ENCODE measurements at regions not wholly inside any gene's neighbourhood (a gene's known extent, or its start where the extent isn't known, plus 50 kb on each side); places are given as distances from the start of the nearest gene placed in this dataset.

DNA sequence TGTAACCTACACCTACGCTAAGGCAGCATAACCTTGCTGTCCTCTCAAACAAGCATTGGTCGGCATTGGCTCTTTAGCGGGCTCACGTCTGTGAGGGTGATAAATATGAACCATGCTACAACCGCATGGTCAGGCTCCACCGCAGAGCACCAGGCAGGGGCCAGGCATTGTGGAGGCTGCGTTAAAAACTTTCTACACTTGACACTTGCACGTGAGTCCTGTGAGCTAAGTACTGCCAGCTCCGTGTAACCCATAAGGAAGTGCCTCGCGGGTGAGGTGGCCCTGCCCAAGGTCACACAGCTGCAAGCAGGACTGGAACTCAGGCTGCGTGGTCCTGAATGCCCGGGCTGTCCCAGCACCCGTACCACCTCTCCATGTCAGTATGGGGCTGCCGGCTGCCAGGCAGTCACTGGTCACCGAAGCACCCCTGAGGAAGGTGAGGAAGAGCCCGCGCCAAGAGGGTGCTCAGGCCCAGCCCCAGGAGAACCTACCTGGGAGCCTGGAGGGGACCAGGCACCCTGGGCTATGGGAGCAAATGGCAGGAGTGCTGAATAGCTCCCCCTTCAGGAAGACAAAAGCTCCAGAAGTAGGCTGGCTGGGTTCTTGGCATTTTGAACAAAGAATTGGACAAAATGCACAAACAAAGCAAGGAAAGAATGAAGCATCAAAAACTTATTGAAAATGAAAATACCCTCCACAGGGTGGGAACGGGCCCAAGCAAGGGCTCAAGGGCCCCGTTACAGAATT lies 271.1 kb upstream of the RAB6C start:
- DNase-seq, result no peak

DNA sequence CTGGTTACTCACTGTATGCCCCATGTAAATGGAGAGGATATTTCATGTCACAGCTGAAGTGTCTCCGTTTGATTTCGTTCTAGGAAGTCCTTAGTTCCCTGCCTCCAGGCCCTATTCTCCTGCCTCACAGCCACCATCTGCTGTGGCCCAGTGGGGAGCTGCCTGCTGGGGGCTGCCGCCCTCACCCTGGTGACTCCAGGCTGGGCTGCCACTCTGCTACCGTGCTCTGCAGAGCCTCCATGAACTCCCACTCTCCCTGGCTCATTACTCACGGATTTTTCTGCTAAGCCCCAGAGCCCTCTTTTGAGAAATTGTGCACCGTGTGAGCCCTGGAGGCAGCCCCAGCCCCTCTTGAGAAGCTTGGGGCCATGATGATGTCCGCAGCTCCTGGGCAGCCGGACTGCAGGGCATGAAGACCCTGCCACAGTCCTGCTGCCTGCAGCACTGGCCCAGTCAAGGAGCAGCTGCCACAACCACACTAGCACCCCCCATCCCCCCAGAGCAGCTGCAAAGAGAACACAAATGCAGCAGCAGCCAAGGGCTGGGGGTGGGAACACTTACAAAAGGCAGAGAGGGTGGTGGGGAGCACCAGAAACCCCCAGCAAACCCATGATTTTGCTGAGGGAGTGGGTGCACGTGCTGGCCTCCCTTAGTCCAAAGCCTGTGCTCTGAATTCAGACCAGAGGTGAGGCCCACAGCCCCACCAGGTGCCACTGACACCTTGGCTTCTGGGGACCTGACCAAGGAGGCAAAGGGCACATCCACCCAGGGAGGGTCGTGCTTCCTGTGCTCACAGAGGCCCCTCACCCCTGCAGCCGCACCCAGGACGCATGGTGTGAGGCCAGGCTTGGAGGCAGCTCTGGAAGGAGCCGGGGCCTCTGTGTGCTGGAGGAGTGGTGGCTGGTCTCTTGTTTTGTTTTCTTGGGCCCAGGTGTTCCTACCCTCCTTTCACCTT lies 270.2 kb upstream of the RAB6C start:
- DNase-seq, result no peak

DNA sequence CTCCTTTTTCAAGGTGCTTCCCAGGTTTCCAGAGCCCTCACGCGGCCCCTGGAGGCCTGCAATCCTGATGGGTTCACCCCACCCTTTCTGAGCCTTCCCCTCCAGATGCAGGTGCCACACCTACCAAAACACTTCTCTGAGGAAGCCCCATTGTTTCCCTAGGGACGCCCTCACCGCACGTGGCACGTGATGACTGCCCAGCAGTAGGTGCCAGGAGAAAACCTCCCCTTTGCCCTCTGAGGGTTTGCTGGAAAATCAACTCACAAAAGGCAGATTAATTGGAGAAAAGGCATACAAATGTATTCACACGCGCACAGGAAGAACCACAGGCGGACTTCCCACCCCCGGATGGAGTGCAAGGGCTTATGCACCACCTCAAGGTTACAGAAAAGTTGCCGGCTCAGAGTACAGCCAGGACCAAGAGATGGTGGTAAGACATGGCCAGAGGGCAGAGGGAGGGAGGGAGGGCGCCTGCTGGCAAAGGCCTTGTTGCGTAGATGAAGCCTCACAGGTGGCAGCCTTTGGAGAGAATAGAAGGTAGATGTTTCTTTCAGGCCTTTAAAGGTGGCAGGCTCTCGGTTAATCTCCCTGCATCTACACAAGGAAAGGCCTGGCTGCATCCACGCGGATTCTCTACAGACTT lies 269.4 kb upstream of the RAB6C start:
- DNase-seq, result no peak

DNA sequence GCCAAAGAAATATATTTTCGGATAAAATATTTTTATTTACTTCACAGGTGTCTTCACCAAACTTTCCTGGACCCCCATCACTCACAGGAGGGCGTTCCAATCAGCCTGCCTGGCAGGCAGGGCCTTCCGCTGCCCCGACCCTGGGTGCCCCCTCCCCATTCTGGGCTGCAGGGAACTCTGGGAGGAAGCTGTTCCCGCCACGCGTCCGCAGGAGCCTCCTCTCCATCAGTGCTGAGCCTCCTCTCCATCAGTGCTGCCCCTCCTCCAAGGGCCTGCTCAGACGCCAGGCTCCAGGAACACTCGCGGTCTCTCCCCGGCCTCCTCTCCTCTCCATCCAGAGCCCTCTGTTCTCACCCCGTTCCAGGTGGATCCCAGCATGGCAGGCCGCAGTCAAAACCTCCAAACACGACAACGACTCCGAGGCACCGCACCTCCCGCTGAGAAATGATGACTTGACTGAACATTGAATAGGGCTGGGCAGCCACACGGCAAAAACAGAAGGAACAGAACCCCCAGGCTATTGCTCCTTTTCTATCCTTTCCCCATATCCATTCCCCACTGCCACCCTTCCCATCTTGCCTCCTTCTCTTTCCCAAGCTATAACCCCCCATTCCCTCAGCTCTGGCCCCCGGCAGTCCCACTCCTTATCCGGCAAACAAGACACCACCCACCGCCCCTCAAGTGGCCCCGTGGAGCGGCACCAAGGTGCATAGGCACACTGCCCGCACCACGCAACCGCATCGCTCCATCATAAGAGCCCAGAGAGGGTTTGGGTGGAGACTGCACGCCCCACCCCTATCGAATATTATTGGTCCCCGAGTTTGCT lies 268.6 kb upstream of the RAB6C start:
- no peak for DNase-seq

DNA sequence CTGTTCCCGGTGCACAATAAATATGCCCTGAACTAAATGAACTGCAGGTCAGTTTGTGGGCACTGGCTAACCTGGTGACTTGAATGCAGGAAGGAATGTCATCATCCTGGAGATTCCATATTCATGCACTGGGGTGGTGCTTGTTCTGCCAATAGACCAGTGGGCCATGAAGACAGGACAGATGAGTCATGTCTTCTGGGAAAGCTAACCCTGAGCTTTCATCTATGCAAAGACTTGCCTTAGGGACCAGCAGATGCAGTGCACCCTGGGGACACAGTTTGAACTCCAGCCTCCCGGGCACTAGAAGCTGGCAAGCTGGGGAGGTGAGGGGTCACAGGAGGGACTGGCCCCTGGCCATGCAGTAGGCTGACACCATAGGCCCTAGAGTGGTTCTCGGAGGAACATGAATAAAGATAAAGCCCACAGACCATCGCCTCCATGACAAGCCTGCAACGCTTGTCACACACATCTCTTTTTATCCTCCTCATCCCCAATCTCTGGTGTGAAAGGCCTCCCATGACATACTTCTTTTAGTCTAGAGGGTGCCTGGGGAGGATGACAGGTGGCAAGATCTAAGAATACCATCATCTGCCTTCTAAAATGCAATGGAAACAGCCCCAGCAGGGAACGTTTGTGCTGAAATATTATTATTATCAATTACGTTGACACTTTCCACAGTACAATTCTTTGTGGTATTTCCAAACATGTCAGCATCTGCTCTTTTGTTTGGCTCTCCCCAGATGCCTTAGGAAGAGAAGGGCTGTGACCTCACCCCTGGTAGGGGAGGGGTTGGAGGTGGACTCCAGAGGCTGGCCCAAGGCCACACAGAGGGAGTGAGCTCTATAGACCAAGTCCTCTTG lies 267.4 kb upstream of the RAB6C start:
- DNase-seq, result no peak

DNA sequence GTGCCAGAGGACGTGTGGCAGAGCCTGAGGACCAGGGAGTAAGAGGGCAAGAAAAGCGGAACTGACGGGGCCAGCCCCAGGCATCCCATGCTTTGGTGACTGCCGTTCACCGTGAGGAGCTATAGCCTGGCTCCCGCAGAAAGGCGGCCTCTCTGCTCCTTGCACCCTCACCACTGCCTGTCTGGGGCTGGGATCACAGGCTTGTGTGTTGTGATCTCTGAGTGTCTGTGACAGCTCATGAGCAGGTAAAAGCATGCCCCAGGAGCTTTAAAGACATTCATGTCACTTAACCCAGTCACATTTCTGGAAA lies 266.8 kb upstream of the RAB6C start:
- DNase-seq, result no peak

DNA sequence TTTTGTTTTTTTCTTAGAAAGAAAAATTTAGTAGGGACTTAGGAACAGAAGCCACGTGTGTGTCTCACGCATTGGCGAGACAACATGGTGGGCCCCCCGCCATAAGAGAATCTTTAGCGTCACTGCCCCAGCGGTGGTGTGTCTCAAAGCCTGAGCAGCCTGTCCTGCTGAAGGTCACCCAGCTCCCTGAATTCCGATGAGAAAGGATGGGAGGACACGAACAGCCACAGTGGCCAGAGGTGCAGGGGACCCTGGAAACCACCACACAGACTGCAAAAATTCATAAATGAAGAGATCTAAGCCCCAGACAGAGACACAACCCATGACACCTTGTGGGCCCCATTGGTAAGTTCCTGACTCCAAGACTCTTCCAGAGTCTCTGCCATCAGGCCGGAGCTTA lies 266.1 kb upstream of the RAB6C start:
- DNase-seq, result no peak

DNA sequence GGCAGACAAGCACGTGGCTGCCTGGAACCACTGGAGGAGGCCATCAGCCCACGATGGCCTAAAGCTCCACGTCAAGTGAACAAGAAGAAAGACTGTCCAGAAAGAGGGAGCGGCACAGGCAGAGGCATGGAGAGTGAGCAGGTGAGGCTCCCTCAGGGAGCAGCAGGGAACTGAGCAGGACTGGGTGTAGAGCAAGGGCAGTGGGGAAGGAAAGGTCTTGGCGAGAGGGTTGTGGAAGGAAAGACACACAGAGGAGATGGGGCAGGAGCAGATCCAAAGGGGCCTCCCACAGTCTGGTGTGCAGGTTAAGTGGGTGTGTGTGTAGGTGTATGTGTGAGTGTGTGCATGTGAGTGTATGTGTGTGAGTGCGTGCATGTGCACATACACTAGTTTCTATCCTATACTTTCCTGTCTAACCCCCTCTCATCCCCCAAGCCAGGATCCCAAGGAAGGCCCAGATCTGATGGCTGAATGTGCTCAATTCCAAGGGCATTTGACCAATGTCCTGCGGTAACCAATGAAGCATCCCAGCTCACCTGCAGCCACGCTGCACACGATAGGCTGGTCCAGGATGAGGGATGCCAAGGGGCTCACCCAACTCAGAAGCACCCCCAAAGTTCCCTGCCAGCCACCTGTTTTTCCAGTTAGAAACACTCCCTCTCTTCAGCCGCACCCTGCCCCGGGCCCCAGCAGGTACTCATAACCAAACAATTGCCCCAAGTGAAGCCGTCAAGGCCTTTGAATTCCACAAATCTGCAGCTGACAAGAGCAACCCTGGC lies 262.5 kb upstream of the RAB6C start:
- no peak for DNase-seq

DNA sequence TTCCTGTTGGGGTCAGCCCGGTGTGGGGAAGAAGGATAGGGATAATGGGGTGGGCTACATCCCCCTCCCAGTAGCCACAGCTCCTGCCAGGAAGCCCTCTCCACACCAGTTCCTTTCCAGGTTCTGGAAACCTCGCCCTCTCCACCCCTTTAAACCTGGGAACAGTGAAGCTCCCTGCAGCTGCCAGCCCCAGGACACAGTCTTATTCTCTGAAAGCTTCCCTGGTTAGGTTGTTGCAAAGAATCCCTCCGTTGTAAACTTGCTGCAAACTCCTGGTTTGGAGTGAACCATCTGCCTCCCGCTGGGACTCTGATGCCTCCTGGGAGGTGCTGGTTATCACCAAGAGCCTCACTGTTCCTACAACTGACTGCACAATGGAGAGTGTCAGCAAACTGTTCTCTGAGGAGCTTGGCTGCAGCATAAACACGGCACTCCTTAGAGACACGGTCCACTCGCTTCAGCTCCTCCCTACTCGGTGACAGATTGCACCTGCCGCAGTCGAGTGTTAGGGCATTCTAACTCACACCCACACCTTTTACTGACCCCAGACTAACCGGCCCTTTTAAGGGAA lies 261.8 kb upstream of the RAB6C start:
- DNase-seq, result no peak

DNA sequence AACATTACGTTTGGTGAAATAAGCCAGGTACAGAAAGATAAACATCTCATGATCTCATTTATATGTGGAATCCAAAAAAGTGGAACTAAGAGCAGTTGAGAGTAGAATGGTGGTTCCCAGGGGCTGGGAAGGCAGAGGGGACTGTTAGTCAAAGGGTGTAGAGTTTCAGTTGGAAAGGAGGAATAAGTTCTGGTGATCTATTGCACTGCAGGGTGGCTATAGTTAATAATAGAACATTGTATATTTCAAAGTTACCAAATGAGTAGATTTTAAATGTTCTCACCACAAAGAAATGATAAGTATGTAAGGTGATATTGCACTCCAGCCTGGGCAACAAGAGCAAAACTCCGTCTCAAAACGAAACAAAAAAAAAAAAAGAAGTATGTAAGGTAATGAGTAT lies 260.1 kb upstream of the RAB6C start:
- DNase-seq, result no peak

DNA sequence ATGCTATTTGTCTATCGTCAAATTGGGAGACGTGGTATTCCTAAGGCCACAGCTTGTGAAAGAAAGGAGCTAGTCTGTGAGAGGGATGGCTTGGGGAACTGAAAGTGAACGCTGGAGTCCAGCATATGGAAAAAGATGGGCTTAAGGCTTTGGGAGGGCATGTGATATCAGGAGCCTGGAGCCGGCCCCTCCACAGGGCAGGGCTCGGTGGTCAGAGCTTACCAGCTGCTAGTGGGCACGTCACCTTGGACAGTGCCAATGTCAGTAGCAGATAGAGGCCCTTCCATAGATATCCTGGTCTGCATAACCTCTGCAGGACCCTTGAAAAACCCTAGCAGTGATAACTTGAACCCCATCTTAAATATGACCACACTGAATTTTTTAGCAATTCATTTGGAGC lies 259.1 kb upstream of the RAB6C start:
- DNase-seq, result no peak

DNA sequence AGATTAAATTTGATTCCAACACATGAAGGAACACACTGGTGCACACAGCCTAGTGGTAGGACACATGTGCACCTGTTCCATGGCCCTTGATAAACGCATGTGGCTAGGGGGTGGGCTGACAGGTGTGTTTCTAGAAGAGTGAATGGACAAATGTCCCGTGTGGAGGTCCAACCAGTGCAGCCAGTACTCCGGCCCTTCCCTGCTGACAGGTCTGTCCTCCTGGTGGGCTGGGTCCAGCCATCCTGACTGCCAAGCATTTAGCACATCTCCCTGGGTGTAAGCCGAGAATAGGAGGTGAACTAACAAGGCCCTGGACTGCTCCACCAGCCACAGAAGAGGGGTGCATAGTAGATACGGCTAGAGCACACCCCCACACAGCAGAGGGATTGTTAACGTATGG lies 258.7 kb upstream of the RAB6C start:
- DNase-seq, result no peak

DNA sequence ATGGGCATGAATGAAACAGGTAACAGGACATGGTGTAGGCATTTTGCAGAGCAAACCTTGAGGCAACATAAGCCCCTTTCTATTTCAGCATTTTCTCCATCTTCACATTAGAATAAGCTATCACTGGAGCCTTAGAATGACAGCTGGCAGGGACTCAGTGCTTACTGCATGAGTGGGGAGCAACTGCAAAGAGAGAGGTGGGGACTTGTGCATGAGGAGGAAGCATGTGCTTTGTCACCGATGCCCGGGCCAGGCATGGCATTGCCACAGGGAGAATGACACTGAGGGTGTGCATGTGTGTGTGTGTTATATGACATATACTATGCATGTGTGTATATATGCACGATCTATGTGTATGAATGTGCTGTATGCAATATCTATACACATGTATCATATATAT lies 258.2 kb upstream of the RAB6C start:
- DNase-seq, result no peak

DNA sequence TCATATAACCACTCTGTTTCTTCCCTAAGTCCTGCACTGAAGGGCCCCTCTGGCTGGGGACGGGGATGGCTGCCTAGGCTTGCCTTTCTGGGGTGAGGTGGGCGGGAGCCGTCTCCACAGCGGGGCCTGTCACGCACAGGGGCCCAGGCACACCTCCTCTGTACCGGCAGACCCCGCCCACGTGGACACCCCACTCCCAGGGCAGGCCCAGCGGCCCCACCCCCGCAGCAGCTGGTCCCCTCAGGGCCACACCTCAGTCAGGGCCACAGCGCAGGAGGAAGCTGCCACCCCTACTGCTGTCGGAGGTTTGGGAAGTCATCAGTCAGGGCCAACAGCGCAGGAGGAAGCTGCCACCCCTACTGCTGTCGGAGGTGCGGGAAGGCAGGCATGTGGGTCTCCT lies 257.6 kb upstream of the RAB6C start:
- DNase-seq, result no peak

DNA sequence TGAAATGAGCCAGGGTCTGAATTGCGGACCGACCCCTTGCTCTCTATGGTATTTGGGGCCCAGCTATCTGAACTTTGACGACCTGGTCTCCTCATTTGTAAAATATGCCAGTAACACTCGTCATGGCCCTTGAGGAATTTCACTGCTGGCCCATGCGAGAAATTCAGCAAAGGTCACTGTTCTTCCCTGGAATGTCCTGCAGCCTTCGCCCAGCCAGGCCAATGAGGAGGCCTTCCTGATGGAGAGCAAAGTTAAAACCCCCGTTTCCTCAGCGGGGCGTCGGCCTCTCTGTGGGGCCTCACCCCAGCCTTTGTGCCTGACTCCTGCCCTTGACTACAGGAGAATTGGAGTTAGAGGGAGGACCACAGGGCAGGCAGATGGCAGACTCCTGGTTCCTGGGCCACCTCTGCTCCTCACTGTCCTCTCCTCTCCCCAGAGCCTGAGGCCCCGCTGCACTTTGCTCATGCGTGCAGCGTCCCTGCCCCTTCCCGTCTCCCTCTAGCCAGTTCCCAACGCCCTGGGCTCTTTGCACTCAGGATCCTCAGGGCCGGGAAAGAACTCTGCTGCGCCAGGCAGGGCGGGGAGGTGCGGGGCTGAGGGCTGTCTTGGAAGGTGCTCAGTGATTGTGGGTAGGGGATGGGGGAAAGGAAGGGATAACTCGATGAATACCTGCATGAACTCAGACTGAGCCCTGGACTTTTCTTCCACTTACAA lies 257.0 kb upstream of the RAB6C start:
- no peak for DNase-seq

DNA sequence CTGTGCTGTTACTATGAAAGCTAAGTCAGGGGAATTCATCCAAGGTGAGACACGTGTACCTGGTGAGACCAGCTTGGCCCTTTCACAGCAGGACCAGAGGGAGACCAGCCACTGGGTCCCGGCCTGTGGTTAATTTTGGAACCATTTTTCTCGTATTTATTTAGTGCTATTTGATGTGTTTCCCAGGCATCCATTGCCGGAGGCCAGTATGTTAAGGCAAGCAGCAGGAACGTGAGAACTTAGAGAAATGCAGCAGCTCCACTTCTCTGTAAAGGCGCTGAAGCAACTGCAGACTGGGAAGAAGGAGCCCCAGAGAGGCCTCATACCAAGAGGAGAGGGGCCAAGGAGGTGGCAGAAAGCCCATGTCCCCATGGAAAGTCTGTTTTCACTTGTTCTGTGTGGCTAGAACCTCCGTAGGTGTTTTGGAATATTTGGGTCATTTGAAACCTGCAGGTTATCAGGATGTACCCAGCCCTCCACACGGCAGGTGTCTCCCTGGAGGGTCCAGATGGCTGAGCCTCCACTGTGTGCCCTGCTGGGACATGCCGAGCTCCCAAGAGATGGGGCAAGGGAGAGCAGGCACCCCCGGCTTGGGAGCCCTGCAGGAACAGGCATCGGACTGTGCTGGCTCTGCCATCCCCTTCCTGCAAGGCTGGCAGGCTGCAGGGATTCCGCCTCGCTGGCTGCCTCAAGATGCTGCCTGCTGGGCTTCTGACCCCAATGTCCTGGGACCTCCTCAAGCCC lies 256.0 kb upstream of the RAB6C start:
- DNase-seq, result no peak

DNA sequence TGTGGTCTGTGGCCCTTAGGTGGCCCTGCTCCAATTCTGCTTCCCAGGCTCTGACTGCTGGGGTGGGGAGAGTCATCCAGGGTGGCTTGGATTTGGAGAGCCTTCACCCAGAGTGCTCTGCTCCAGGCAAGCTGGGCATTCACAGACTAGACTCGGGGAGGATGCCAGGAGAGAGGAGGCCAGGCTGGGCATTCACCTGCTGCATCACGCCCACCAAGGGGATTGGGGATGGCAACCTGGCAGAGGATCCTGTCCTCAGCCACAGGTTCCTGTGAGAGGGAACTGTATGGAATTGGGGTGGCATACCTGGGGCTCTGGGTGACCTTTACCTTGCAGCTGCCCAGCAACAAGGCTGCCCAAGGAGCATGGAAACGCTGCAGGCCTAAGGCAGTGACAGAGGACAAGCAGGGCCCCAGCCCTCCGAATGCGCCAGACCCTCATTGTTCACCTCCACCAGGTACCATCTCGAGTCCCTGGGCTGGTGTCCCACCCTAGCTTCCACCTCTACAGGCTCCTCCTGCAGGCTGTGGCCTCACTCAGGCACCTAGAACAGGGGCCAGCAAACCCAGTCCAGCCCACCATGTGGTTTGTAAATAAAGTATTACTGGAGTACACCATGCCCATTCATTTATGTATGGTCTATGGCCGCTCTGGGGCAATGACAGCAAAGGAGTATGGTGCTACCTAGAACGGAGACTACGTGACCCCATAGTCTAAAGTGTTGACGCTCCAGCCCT lies 255.3 kb upstream of the RAB6C start:
- DNase-seq, result no peak

DNA sequence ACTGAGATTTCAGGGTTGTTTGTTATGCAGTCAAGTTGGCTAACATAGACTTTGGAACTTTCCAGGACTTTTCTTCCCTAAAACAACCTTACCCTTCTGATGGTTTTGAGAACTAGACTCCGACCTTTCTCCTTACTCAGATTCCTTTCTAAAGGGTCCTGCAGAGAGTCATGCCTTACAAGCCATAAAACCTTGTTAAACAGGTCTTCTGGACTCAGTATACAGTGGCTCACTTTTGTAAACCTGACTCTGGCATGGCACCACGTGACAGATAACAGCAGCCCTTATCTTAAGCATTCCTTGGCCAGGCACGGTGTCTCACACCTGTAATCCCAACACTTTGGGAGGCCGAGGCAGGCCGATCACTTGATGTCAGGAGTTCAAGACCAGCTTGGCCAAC lies 253.2 kb upstream of the RAB6C start:
- no peak for DNase-seq

DNA sequence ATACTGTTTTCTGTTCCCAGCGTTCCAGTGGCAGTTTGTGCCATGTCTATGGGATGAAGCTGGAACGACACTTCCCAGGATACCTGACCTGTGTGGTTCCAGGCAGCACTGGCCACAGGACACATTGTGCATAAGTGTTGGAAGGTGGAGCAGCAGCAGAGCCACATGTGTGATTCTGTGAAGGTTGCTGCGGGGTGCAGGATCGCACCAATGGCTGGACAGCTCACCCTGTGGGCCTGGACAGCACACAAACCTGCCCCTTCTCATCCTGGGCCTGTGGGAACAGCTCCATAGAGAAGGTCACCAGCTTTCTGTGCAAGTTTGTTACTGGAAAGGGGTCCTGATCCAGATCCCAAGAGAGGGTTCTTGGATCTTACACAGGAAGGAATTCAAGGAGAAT lies 252.2 kb upstream of the RAB6C start:
- DNase-seq, result no peak
